H1 (cell line): ENCODE measurements at regions not wholly inside any gene's neighbourhood (a gene's known extent, or its start where the extent isn't known, plus 50 kb on each side); places are given as distances from the start of the nearest gene placed in this dataset.

Experiments
- CTCF ChIA-PET: fragments of 300-600 bp; sonication (Branson Sonifier 250); formaldehyde crosslinking; loops from one replicate; lab custom pipeline; 2021; ENCODE audit not compliant: partially characterized antibody; lab: Charles Lee
- POLR2A ChIA-PET: fragments of 300-600 bp; sonication (Branson Sonifier 250); formaldehyde crosslinking; loops from one replicate; lab custom pipeline; 2021; ENCODE audit warnings: inconsistent platforms; ENCODE audit not compliant: partially characterized antibody; lab: Charles Lee
- DNase-seq, 2 experiments: peaks; one replicate each; pipeline versions ENCODE4 v3.0.0 to v3.0.0-alpha.2; 2010 to 2022; ENCODE audit warnings: low spot score in 2 of 2, low read depth in 1 of 2, mixed read lengths in 1 of 2
- FAIRE-seq: peaks from 2 replicates; lab custom pipeline; 2011; peaks lifted over from hg19 to GRCh38; lab: Jason Lieb, UNC
- H2AFZ ChIP-seq: 2 replicates; pipeline ENCODE4 v1.8.1; 2012; ENCODE audit warnings: low read length, inconsistent platforms
- H2AK5ac ChIP-seq: 2 replicates; pipeline ENCODE4 v1.6.1; 2013; ENCODE audit warnings: low read depth, low read length
- H2BK120ac ChIP-seq: replicated peaks from 2 replicates; pipeline ENCODE3; 2013; ENCODE audit warnings: low read depth, low read length, inconsistent platforms
- H2BK12ac ChIP-seq: 2 replicates; pipeline ENCODE4 v1.6.1; 2013; ENCODE audit warnings: low read depth, low read length
- H2BK15ac ChIP-seq: 2 replicates; pipeline ENCODE4 v1.6.1; 2013; ENCODE audit warnings: low read length
- H2BK20ac ChIP-seq: 2 replicates; pipeline ENCODE4 v1.6.1; 2013; ENCODE audit warnings: low read length
- H2BK5ac ChIP-seq: 2 replicates; pipeline ENCODE4 v1.6.1; 2013; ENCODE audit warnings: low read depth, low read length
- H3K14ac ChIP-seq: 2 replicates; pipeline ENCODE4 v1.6.1; 2013; ENCODE audit warnings: inconsistent platforms; ENCODE audit not compliant: insufficient read length
- H3K18ac ChIP-seq: 2 replicates; pipeline ENCODE4 v1.6.1; 2013; ENCODE audit warnings: low read length; ENCODE audit errors: extremely low read depth
- H3K23ac ChIP-seq: 2 replicates; pipeline ENCODE4 v1.6.1; 2013; ENCODE audit warnings: inconsistent platforms; ENCODE audit not compliant: insufficient read length
- H3K23me2 ChIP-seq: 2 replicates; pipeline ENCODE4 v1.6.1; 2013; ENCODE audit warnings: low read depth, low read length
- H3K27ac ChIP-seq: 2 replicates; pipeline ENCODE4 v1.6.1; 2011; ENCODE audit warnings: low read depth, low read length, inconsistent platforms
- H3K27me3 ChIP-seq, 4 experiments: replicated peaks in 1 of 4; 1 replicate in 1 of 4; 2 replicates in 3 of 4; pipeline versions ENCODE4 v1.6.1 to v1.8.1; 2011 to 2013; ENCODE audit warnings: low read length in 3 of 4, mild to moderate bottlenecking in 3 of 4, inconsistent platforms in 2 of 4, mixed read lengths in 2 of 4, moderate library complexity in 1 of 4; ENCODE audit not compliant: control insufficient read depth in 3 of 4, insufficient read depth in 3 of 4; ENCODE audit errors: extremely low read depth in 1 of 4
- H3K36me3 ChIP-seq, 4 experiments: 2 replicates each; pipeline versions ENCODE4 v1.6.1 to v1.8.1; 2011 to 2013; ENCODE audit warnings: mild to moderate bottlenecking in 4 of 4, low read length in 3 of 4, moderate library complexity in 2 of 4, control low read depth in 1 of 4, inconsistent platforms in 1 of 4; ENCODE audit not compliant: insufficient read depth in 4 of 4, control insufficient read depth in 2 of 4
- H3K4ac ChIP-seq: replicated peaks from 2 replicates; pipeline ENCODE3; 2013; ENCODE audit warnings: low read length, low read depth, mixed read lengths, inconsistent platforms; ENCODE audit not compliant: insufficient read length
- H3K4me1 ChIP-seq, 4 experiments: replicated peaks in 1 of 4; 1 replicate in 1 of 4; 2 replicates in 3 of 4; pipeline versions ENCODE4 v1.6.1 to v1.8.1; 2011 to 2013; ENCODE audit warnings: low read length in 3 of 4, inconsistent platforms in 2 of 4, mixed read lengths in 1 of 4; ENCODE audit not compliant: insufficient read depth in 4 of 4, control insufficient read depth in 3 of 4
- H3K4me2 ChIP-seq, 2 experiments: 2 replicates each; pipeline versions ENCODE4 v1.6.1 to v1.8.1; 2011 to 2013; ENCODE audit warnings: low read depth in 2 of 2, low read length in 2 of 2, control low read depth in 1 of 2, inconsistent platforms in 1 of 2, mild to moderate bottlenecking in 1 of 2; ENCODE audit not compliant: insufficient read depth in 1 of 2
- H3K4me3 ChIP-seq, 4 experiments: fragments of 200-600, 300-600 bp in 1 of 4; sonication (generic), shearing (Covaris generic), sonication (Bioruptor Twin) in 1 of 4; 2 replicates each; pipeline versions ENCODE4 v1.5.1 to v1.8.1; 2011 to 2016; ENCODE audit warnings: low read length in 4 of 4, low read depth in 3 of 4, control low read depth in 2 of 4, inconsistent platforms in 2 of 4, mild to moderate bottlenecking in 2 of 4, mixed read lengths in 1 of 4, moderate library complexity in 1 of 4; ENCODE audit not compliant: insufficient read depth in 2 of 4; ENCODE audit errors: extremely low read depth in 1 of 4
- H3K56ac ChIP-seq: replicated peaks from 2 replicates; pipeline ENCODE3; 2013; ENCODE audit warnings: low read depth, mild to moderate bottlenecking, mixed read lengths, low read length, inconsistent platforms; ENCODE audit not compliant: insufficient read length
- H3K79me1 ChIP-seq: 2 replicates; pipeline ENCODE4 v1.6.1; 2013; ENCODE audit warnings: low read depth, low read length, control low read depth
- H3K79me2 ChIP-seq, 2 experiments: 2 replicates each; pipeline versions ENCODE4 v1.6.1 to v1.8.1; 2012 to 2013; ENCODE audit warnings: low read length in 2 of 2, mild to moderate bottlenecking in 2 of 2, inconsistent platforms in 1 of 2; ENCODE audit not compliant: insufficient read depth in 2 of 2, control insufficient read depth in 1 of 2
- H3K9ac ChIP-seq, 4 experiments: replicated peaks in 1 of 4; 1 replicate in 1 of 4; 2 replicates in 3 of 4; pipeline versions ENCODE4 v1.6.1 to v1.8.1; 2011 to 2013; ENCODE audit warnings: low read depth in 3 of 4, low read length in 3 of 4, control low read depth in 2 of 4, mild to moderate bottlenecking in 2 of 4, moderate library complexity in 2 of 4, inconsistent platforms in 1 of 4; ENCODE audit errors: extremely low read depth in 1 of 4
- H3K9me3 ChIP-seq, 2 experiments: 2 replicates each; pipeline versions ENCODE4 v1.6.1 to v1.8.1; 2012 to 2013; ENCODE audit warnings: mild to moderate bottlenecking in 2 of 2, moderate library complexity in 2 of 2, control low read depth in 1 of 2, inconsistent platforms in 1 of 2, low read depth in 1 of 2, low read length in 1 of 2, mixed read lengths in 1 of 2; ENCODE audit not compliant: insufficient read depth in 2 of 2
- H4K20me1 ChIP-seq, 2 experiments: replicated peaks in 1 of 2; 2 replicates each; pipeline versions ENCODE3 to v1.8.1; 2011 to 2013; ENCODE audit warnings: inconsistent platforms in 2 of 2, low read length in 2 of 2, mild to moderate bottlenecking in 1 of 2; ENCODE audit not compliant: insufficient read depth in 2 of 2, control insufficient read depth in 1 of 2
- H4K5ac ChIP-seq: 2 replicates; pipeline ENCODE4 v1.6.1; 2013; ENCODE audit warnings: low read length, low read depth, mixed read lengths, inconsistent platforms; ENCODE audit not compliant: insufficient read length
- H4K8ac ChIP-seq: 2 replicates; pipeline ENCODE4 v1.8.0; 2013; ENCODE audit warnings: mild to moderate bottlenecking, moderate library complexity, low read length, inconsistent platforms; ENCODE audit not compliant: insufficient read depth; ENCODE audit errors: extremely low read depth
- H4K91ac ChIP-seq: replicated peaks from 2 replicates; pipeline ENCODE3; 2013; ENCODE audit warnings: low read length, mixed read lengths, inconsistent platforms; ENCODE audit not compliant: insufficient read length
- CEBPB ChIP-seq: IDR thresholded peaks from 2 replicates; pipeline ENCODE4 v1.6.1; 2012; ENCODE audit warnings: low read depth, low read length
- HDAC6 ChIP-seq: IDR thresholded peaks from one replicate; pipeline ENCODE4 v1.7.1; 2012; ENCODE audit warnings: low read depth, mild to moderate bottlenecking, inconsistent platforms, low read length, moderate library complexity
- RAD21 ChIP-seq, 2 experiments: IDR thresholded peaks in 1 of 2; conservative IDR thresholded peaks in 1 of 2; 2 replicates each; pipeline ENCODE4 v1.6.1; 2011; ENCODE audit warnings: low read depth in 2 of 2, low read length in 2 of 2, improper control_type of control experiment in 1 of 2, inconsistent platforms in 1 of 2, mild to moderate bottlenecking in 1 of 2, moderate library complexity in 1 of 2
- SUZ12 ChIP-seq: fragments of 200-600 bp; sonication (generic); IDR thresholded peaks from 2 replicates; pipeline ENCODE4 v1.6.1; 2012; ENCODE audit warnings: mild to moderate bottlenecking, inconsistent platforms, low read length, moderate library complexity, mixed read lengths
- WGBS, 2 experiments: shearing (Covaris generic) in 1 of 2; methylation state at CpG; one replicate each; pipeline versions ENCODE4 v1.1.6 to v1.1.7; 2013 to 2015; ENCODE audit warnings: low lambda C conversion rate in 2 of 2, mixed read lengths in 2 of 2, inconsistent platforms in 1 of 2, low coverage in 1 of 2, missing lambda C conversion rate in 1 of 2; ENCODE audit not compliant: insufficient replicate concordance in 2 of 2, insufficient coverage in 1 of 2, insufficient read length in 1 of 2; ENCODE audit errors: extremely low coverage in 1 of 2, missing lambda C conversion rate in 1 of 2; 5-methylcytosine and 5-hydroxymethylcytosine counted together
- TF ChIP-seq, protein P1 (sequence below): IDR thresholded peaks from 2 replicates; pipeline ENCODE4 v1.6.1; 2011; ENCODE audit warnings: low read depth, mild to moderate bottlenecking, low read length; ENCODE audit not compliant: insufficient read depth

DNA sequence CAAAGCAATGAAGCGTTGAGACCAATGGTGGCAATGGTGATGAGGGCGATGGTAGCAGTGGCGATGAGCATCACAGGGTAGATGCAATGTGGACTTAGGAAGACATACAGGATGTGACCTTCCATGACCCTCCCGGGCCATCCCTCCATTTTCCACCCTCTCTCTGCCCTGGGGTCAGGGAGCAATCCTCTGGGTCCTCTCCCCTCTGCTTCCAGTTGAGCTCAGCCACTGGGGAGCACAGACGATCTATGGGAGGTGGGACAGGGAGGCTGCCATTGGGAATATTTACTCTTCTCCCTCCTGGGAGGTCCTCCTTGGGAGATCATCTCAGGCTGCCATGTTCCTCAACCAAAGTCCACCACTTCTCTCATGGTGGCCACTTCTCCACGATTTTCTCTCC lies 260.7 kb upstream of the FOXF1 start:
- H3K9me3 ChIP-seq = peaks cover 6% of the 10 kb centered on the region in 2 experiments; a peak in 2 of 4 replicates
- no peaks in the 10 kb centered on the region for H3K79me1 ChIP-seq
- no peak overlapping the region for H3K4me2 ChIP-seq
- no peak overlapping the region for H2BK120ac ChIP-seq
- no peak overlapping the region for H3K14ac ChIP-seq
- H3K23ac ChIP-seq = no peak overlapping the region
- no peaks in the 10 kb centered on the region for H3K36me3 ChIP-seq
- H3K18ac ChIP-seq = no peak overlapping the region
- no peaks in the 10 kb centered on the region for H4K20me1 ChIP-seq
- H3K56ac ChIP-seq = no peak overlapping the region
- ChIA-PET CTCF (interaction anchor here (1.2 kb wide), 1 partner anchor 57 kb away, joined by 3 read pairs; no protein-coding TSS in a partner anchor), POLR2A (no interaction called here)
- no peak overlapping the region for H2AK5ac ChIP-seq
- no peak overlapping the region for H3K4ac ChIP-seq
- no peak overlapping the region for H4K91ac ChIP-seq
- H4K8ac ChIP-seq = no peak overlapping the region
- peaks cover 0 to 2% (median 0%) of the 10 kb centered on the region in 4 experiments; a peak in 1 of 7 replicates for H3K27me3 ChIP-seq
- H3K4me1 ChIP-seq = no peaks in the 10 kb centered on the region
- FAIRE-seq (no peak), DNase-seq (no peak)
- no peak for TF ChIP-seq RAD21 (IDR thresholded peaks at IDR 0.05 in 1 of 2, conservative IDR thresholded peaks at IDR 0.05 in 1 of 2; ENCODE audit: low read depth in 2 of 2, low read length in 2 of 2)
- TF ChIP-seq, protein P1, sequence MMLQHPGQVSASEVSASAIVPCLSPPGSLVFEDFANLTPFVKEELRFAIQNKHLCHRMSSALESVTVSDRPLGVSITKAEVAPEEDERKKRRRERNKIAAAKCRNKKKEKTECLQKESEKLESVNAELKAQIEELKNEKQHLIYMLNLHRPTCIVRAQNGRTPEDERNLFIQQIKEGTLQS = no peak
- TF ChIP-seq CEBPB = no peak
- TF ChIP-seq HDAC6 = no peak
- no peak for TF ChIP-seq SUZ12
- 89% methylated on average over 6 of the region's 6 CpGs; no CpG with 5 or more reads in 1 of the 2 experiments for WGBS, 2 experiments
- no peak overlapping the region for H3K27ac ChIP-seq
- no peak overlapping the region for H2BK15ac ChIP-seq
- no peak overlapping the region for H2AFZ ChIP-seq
- H3K79me2 ChIP-seq = no peaks in the 10 kb centered on the region
- H3K9ac ChIP-seq = no peak overlapping the region
- H2BK5ac ChIP-seq = no peak overlapping the region
- no peak overlapping the region for H3K4me3 ChIP-seq
- H2BK12ac ChIP-seq = no peak overlapping the region
- H4K5ac ChIP-seq = no peak overlapping the region
- H2BK20ac ChIP-seq = no peak overlapping the region
- H3K23me2 ChIP-seq = no peaks in the 10 kb centered on the region
